Activated CD8-positive, alpha-beta memory T cell treated with anti-CD3 and anti-CD28 coated beads for 48 hours (primary cell): ENCODE measurements at regions not wholly inside any gene's neighbourhood (a gene's known extent, or its start where the extent isn't known, plus 50 kb on each side); places are given as distances from the start of the nearest gene placed in this dataset.

Experiments used
- DNase-seq, 3 experiments: peaks; one replicate each; pipeline ENCODE4 v3.0.0-alpha.2; 2020; ENCODE audit warnings: low read depth in 2 of 3, low spot score in 2 of 3

GRCh38 chr7:79876848-79877252 lies 257.8 kb upstream of the GNAI1 start:
- DNase-seq, result no peak

- DNase-seq, result no peak
These were observed 259.8 kb upstream of the GNAI1 start for GRCh38 chr7:79874797-79875196.

- no peak for DNase-seq
These were observed 262.5 kb upstream of the GNAI1 start for GRCh38 chr7:79872176-79872575.

DNA sequence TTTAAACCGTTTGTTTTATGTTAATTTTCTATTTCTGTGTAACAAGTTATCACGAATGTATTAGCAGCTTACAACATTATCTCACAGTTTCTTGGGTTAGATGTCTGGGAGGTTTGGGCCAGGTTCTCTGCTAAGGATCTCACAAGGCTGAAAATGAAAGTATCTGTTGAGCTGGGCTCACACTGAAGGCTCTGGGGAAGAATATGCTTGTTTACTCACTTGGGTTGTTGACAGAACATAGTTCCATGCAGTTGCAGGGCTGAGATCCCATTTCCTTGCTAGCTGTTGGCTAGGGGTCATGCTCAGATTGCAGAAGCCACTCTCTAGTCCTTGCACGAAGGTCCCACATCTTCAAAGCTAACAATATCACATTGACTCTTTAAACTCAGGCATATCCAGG lies 266.6 kb upstream of the GNAI1 start:
- DNase-seq, result no peak

- no peak for DNase-seq
These were observed 272.0 kb upstream of the GNAI1 start for GRCh38 chr7:79862447-79863210.

GRCh38 chr7:79855172-79855571 lies 279.5 kb upstream of the GNAI1 start:
- DNase-seq, result no peak

GRCh38 chr7:79854621-79855020 lies 280.0 kb upstream of the GNAI1 start:
- no peak for DNase-seq

- DNase-seq, result no peak
These were observed 296.7 kb upstream of the GNAI1 start for GRCh38 chr7:79837915-79838314.

- DNase-seq, result no peak
These were observed 301.0 kb upstream of the GNAI1 start for GRCh38 chr7:79833616-79834015.

- no peak for DNase-seq
These were observed 305.8 kb upstream of the GNAI1 start for GRCh38 chr7:79828866-79829265.

GRCh38 chr7:79823246-79823951 lies 311.2 kb upstream of the GNAI1 start:
- no peak for DNase-seq

GRCh38 chr7:79822620-79823240 lies 311.9 kb upstream of the GNAI1 start:
- DNase-seq, result no peak

- no peak for DNase-seq
These were observed 314.2 kb upstream of the GNAI1 start for GRCh38 chr7:79820387-79820786.

GRCh38 chr7:79810916-79811315 lies 323.7 kb upstream of the GNAI1 start:
- no peak for DNase-seq

- no peak for DNase-seq
These were observed 328.4 kb upstream of the GNAI1 start for GRCh38 chr7:79806161-79806734.

GRCh38 chr7:79790656-79791262 lies 337.3 kb upstream of the MAGI2 start:
- no peak for DNase-seq

DNA sequence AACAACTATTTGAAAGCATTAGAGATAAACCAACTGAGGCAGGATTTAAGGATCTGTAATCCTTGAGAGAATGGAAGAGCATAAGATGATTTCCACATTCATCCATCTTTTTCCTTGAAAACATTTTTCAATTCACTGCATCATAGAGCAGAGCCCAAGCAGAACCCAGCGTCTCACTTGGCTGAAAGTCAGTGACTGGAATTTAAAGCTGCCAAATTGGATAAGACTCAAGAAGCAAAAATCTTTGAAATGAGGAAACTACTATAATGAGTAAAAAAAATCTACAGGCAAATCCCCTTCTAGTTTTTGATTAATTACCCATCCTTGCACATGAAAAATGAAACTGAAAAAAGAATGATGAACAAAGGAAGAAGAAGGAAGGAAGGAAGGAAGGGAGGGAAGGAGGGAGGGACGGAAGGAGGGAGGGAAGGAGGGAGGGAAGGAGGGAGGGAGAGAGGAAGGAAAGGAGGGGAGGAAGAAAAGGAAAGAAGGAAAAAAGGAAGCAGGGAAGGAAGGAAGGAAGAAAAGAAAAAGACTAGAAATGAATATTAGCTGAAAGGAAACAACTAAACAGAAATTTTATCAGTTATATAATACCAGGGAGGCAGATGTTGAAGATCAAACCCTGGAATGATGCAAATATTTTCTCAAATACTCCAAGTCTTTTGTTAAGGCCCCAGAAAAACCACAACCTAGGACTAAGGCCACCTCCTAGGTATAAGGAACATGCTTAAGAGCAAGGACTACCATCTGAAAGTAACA lies 336.3 kb upstream of the MAGI2 start:
- DNase-seq, result no peak

GRCh38 chr7:79787623-79788022 lies 334.2 kb upstream of the MAGI2 start:
- DNase-seq, result no peak

DNA sequence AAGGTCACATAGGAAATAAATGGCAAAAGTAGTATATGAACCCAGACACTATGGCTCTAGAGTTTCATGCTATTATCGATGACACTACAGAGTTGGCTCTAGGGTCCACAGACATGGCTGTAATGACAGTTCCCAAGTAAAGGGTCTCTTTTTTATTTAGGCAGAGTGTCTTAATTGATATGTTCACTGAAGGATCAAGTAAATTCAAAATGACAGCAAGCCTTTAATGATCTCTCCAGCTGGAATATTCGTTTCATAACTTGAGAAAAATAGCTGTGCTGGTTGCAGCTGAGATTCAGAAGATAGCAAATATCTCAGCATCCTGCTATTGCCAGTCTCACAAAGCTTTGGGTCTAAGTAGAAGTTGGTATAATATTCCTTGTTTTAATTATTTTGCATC lies 333.6 kb upstream of the MAGI2 start:
- DNase-seq, result no peak

- DNase-seq, result no peak
These were observed 332.7 kb upstream of the MAGI2 start for GRCh38 chr7:79786187-79786586.

DNA sequence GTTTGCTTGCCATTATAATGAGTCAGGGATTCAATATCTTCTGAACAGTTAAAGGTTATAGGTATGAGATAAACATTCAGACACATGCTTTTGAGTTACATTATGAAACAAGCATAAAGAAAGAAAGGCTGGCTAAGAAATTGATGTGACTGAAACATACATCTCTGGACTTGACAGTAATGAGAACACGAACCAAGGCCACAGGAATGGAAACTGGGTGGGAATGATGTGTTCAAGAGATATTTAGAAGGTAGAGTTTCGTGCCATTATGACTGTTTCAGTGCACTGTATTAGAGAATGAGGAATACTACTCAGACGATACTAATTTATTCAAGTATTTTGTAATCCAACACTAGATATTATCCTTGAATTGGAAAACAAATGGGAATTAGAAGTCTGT lies 332.1 kb upstream of the MAGI2 start:
- no peak for DNase-seq
